ENCODE measurements at regions not wholly inside any gene's neighbourhood (a gene's known extent, or its start where the extent isn't known, plus 50 kb on each side); places are given as distances from the start of the nearest gene placed in this dataset.

DNA sequence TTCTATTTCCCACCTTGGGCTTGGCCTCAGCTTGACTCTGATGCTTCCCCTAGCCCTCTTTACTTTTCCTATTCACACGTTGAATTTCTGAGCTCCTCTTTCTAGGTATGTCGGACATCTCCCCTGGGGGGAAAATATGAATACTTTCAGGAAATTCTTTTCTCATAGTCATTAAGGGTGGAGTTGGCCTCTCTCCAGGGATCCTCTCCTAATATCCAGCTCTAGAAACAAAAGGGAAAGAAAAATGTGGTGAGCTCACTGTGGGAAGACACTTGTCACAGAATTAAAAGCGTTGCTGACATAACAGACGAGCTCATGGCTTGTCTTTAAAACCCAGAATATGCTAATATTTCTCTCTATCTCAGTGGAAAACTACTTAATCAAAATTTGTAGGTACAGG, 132.7 kb upstream of the MEX3C start:
- TF ChIP-seq, protein P1, sequence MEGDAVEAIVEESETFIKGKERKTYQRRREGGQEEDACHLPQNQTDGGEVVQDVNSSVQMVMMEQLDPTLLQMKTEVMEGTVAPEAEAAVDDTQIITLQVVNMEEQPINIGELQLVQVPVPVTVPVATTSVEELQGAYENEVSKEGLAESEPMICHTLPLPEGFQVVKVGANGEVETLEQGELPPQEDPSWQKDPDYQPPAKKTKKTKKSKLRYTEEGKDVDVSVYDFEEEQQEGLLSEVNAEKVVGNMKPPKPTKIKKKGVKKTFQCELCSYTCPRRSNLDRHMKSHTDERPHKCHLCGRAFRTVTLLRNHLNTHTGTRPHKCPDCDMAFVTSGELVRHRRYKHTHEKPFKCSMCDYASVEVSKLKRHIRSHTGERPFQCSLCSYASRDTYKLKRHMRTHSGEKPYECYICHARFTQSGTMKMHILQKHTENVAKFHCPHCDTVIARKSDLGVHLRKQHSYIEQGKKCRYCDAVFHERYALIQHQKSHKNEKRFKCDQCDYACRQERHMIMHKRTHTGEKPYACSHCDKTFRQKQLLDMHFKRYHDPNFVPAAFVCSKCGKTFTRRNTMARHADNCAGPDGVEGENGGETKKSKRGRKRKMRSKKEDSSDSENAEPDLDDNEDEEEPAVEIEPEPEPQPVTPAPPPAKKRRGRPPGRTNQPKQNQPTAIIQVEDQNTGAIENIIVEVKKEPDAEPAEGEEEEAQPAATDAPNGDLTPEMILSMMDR (IDR thresholded peaks at IDR 0.05; ENCODE audit: low read depth, low read length, poor library complexity, severe bottlenecking): no peak
- no peak for TF ChIP-seq EZH2phosphoT487 (IDR thresholded peaks at IDR 0.05; ENCODE audit: borderline replicate concordance, low read length)

Data from DOHH2 (cell line).